HG02759 (cell line): ENCODE measurements at regions not wholly inside any gene's neighbourhood (a gene's known extent, or its start where the extent isn't known, plus 50 kb on each side); places are given as distances from the start of the nearest gene placed in this dataset.
"Not testable (repeated sequence)": the region's sequence is repeated elsewhere in the genome, so short reads cannot be mapped to it uniquely, and the experiment has no call there.

Source experiments
- ATAC-seq: cut with Tn5 transposase; IDR thresholded peaks from one replicate; pipeline ENCODE4 v1.9.1; 2021; ENCODE audit warnings: mild to moderate bottlenecking, moderate library complexity; ENCODE audit not compliant: unreplicated experiment

- no peak for ATAC-seq
Observed at GRCh38 chr9:30944741-30945280, 1439.6 kb upstream of the ACO1 start.

GRCh38 chr9:30964332-30964731, 1420.1 kb upstream of the ACO1 start:
- ATAC-seq = no peak

- no peak for ATAC-seq
Observed at GRCh38 chr9:30967476-30967875, 1417.0 kb upstream of the ACO1 start.

GRCh38 chr9:30970186-30970585, 1414.3 kb upstream of the ACO1 start:
- no peak for ATAC-seq

GRCh38 chr9:30970812-30971211, 1413.6 kb upstream of the ACO1 start:
- ATAC-seq = no peak

- ATAC-seq = no peak
Observed at GRCh38 chr9:30972654-30973053, 1411.8 kb upstream of the ACO1 start.

GRCh38 chr9:30977965-30978364, 1406.5 kb upstream of the ACO1 start:
- ATAC-seq = no peak

GRCh38 chr9:30982301-30982700, 1402.1 kb upstream of the ACO1 start:
- ATAC-seq = no peak

- ATAC-seq = no peak
Observed at GRCh38 chr9:30995956-30996738, 1388.3 kb upstream of the ACO1 start.

GRCh38 chr9:30996761-30997160, 1387.7 kb upstream of the ACO1 start:
- no peak for ATAC-seq

- ATAC-seq = no peak
Observed at GRCh38 chr9:30997291-30997690, 1387.2 kb upstream of the ACO1 start.

GRCh38 chr9:31005086-31005665, 1379.3 kb upstream of the ACO1 start:
- ATAC-seq = no peak

GRCh38 chr9:31013371-31013770, 1371.1 kb upstream of the ACO1 start:
- ATAC-seq = no peak

- no peak for ATAC-seq
Observed at GRCh38 chr9:31023847-31024246, 1360.6 kb upstream of the ACO1 start.

- ATAC-seq = no peak
Observed at GRCh38 chr9:31027678-31028077, 1356.8 kb upstream of the ACO1 start.

- ATAC-seq = no peak
Observed at GRCh38 chr9:31028137-31028536, 1356.3 kb upstream of the ACO1 start.

- no peak for ATAC-seq
Observed at GRCh38 chr9:31030741-31031202, 1353.7 kb upstream of the ACO1 start.

GRCh38 chr9:31032206-31032605, 1352.2 kb upstream of the ACO1 start:
- ATAC-seq = no peak

- ATAC-seq = no peak
Observed at GRCh38 chr9:31034311-31034710, 1350.1 kb upstream of the ACO1 start.

GRCh38 chr9:31040564-31040963, 1343.9 kb upstream of the ACO1 start:
- ATAC-seq = no peak

GRCh38 chr9:31045810-31046209, 1338.6 kb upstream of the ACO1 start:
- no peak for ATAC-seq

GRCh38 chr9:31061592-31061991, 1322.9 kb upstream of the ACO1 start:
- ATAC-seq = not testable (repeated sequence)
